ENCODE measurements at regions not wholly inside any gene's neighbourhood (a gene's known extent, or its start where the extent isn't known, plus 50 kb on each side); places are given as distances from the start of the nearest gene placed in this dataset.
"Not testable (repeated sequence)": the region's sequence is repeated elsewhere in the genome, so short reads cannot be mapped to it uniquely, and the experiment has no call there.

GRCh38 chrX:109782994-109783700, 50.1 kb upstream of the ACSL4 start:
- no peak for DNase-seq
- no peak for TF ChIP-seq CTCF (IDR thresholded peaks at IDR 0.05)
- no peak for TF ChIP-seq POLR2A (IDR thresholded peaks at IDR 0.05)
- Histone ChIP-seq H3K27ac (no peak overlapping the region), H3K27me3 (no peaks in the 10 kb centered on the region), H3K4me3 (no peak overlapping the region), H3K36me3 (no peaks in the 10 kb centered on the region), H3K4me1 (no peaks in the 10 kb centered on the region), H3K9me3 (no peaks in the 10 kb centered on the region)

- Histone ChIP-seq H3K9me3 (no peaks in the 10 kb centered on the region), H3K27ac (no peak overlapping the region), H3K4me1 (no peaks in the 10 kb centered on the region), H3K27me3 (no peaks in the 10 kb centered on the region), H3K4me3 (no peak overlapping the region), H3K36me3 (no peaks in the 10 kb centered on the region)
- TF ChIP-seq CTCF (IDR thresholded peaks at IDR 0.05) = no peak
- no peak for TF ChIP-seq POLR2A (IDR thresholded peaks at IDR 0.05)
- no peak for DNase-seq
Measured at GRCh38 chrX:109783701-109784079, 50.6 kb upstream of the ACSL4 start.

GRCh38 chrX:109785053-109785452, 52.0 kb upstream of the ACSL4 start:
- no peaks in the 10 kb centered on the region for H3K36me3 ChIP-seq
- H3K27me3 ChIP-seq = no peaks in the 10 kb centered on the region
- no peaks in the 10 kb centered on the region for H3K9me3 ChIP-seq
- DNase-seq = no peak
- H3K27ac ChIP-seq = no peak overlapping the region
- H3K4me1 ChIP-seq = no peaks in the 10 kb centered on the region
- no peak for TF ChIP-seq POLR2A (IDR thresholded peaks at IDR 0.05)
- TF ChIP-seq CTCF (IDR thresholded peaks at IDR 0.05) = no peak
- H3K4me3 ChIP-seq = no peak overlapping the region

- not testable (repeated sequence) for H3K27me3 ChIP-seq, H3K4me3 ChIP-seq, H3K9me3 ChIP-seq, H3K36me3 ChIP-seq, H3K27ac ChIP-seq, DNase-seq, H3K4me1 ChIP-seq
Measured at GRCh38 chrX:109790511-109790910, 57.5 kb upstream of the ACSL4 start.

GRCh38 chrX:109793191-109793590, 60.1 kb upstream of the ACSL4 start:
- no peaks in the 10 kb centered on the region for H3K9me3 ChIP-seq
- no peaks in the 10 kb centered on the region for H3K4me1 ChIP-seq
- TF ChIP-seq CTCF (IDR thresholded peaks at IDR 0.05) = no peak
- no peak overlapping the region for H3K27ac ChIP-seq
- no peak for DNase-seq
- no peaks in the 10 kb centered on the region for H3K36me3 ChIP-seq
- H3K27me3 ChIP-seq = no peaks in the 10 kb centered on the region
- no peak overlapping the region for H3K4me3 ChIP-seq

GRCh38 chrX:109795682-109796081, 62.6 kb upstream of the ACSL4 start:
- DNase-seq = no peak
- H3K27ac ChIP-seq = no peak overlapping the region
- no peaks in the 10 kb centered on the region for H3K27me3 ChIP-seq

More at GRCh38 chrX:109795682-109796081, 62.6 kb upstream of the ACSL4 start:
- Histone ChIP-seq H3K4me1 (no peaks in the 10 kb centered on the region), H3K4me3 (no peak overlapping the region), H3K9me3 (no peaks in the 10 kb centered on the region), H3K36me3 (no peaks in the 10 kb centered on the region)
- no peak for TF ChIP-seq CTCF (IDR thresholded peaks at IDR 0.05)
- TF ChIP-seq POLR2A (IDR thresholded peaks at IDR 0.05) = no peak
